ENCODE measurements at regions not wholly inside any gene's neighbourhood (a gene's known extent, or its start where the extent isn't known, plus 50 kb on each side); places are given as distances from the start of the nearest gene placed in this dataset.

DNA sequence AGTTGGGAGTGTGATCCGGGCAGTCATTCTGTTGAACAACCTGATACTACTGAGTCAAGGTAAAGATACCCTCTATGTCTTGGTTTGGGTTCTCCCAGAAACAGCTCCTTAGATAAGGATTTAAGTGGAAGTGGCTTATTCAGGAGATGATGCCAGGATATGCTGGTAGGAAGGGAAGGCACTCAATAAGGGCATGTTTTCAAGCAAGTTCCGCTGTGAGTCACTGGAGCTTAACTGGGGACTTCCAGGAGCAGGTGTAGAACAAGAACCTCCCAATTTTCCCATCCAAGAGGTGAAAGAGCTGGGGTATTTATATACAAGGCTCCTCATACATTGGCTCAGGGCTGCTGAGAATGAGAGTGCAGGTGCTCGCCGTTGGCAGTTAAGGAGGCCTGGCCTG, 218.6 kb downstream of the AKAP7 start:
- Histone ChIP-seq H3K9me3 (no peaks in the 10 kb centered on the region), H3K36me3 (ENCODE audit: low read depth, missing control alignments) (no peaks in the 10 kb centered on the region), H3K27me3 (no peaks in the 10 kb centered on the region), H3K4me3 (no peak overlapping the region), H3K27ac (no peak overlapping the region), H3K4me1 (no peaks in the 10 kb centered on the region)
- TF ChIP-seq, protein P1, sequence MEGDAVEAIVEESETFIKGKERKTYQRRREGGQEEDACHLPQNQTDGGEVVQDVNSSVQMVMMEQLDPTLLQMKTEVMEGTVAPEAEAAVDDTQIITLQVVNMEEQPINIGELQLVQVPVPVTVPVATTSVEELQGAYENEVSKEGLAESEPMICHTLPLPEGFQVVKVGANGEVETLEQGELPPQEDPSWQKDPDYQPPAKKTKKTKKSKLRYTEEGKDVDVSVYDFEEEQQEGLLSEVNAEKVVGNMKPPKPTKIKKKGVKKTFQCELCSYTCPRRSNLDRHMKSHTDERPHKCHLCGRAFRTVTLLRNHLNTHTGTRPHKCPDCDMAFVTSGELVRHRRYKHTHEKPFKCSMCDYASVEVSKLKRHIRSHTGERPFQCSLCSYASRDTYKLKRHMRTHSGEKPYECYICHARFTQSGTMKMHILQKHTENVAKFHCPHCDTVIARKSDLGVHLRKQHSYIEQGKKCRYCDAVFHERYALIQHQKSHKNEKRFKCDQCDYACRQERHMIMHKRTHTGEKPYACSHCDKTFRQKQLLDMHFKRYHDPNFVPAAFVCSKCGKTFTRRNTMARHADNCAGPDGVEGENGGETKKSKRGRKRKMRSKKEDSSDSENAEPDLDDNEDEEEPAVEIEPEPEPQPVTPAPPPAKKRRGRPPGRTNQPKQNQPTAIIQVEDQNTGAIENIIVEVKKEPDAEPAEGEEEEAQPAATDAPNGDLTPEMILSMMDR (IDR thresholded peaks at IDR 0.05): no peak
- TF ChIP-seq POLR2A (IDR thresholded peaks at IDR 0.05): no peak
- WGBS, 2 donors: 95 to 98% methylated on average over 4 of the region's 4 CpGs
- DNase-seq: no peak
- intact Hi-C loops (cut with DNase I; ENCODE audit: low total_unique reads): no loop called here

- H3K4me3 ChIP-seq: no peak overlapping the region
- TF ChIP-seq, protein P1 (IDR thresholded peaks at IDR 0.05): no peak
- H3K4me1 ChIP-seq: no peaks in the 10 kb centered on the region
- 86 to 91% methylated on average over 2 of the region's 2 CpGs for WGBS, 2 donors
- no peak overlapping the region for H3K27ac ChIP-seq
- H3K27me3 ChIP-seq: no peaks in the 10 kb centered on the region
- H3K36me3 ChIP-seq (ENCODE audit: low read depth, missing control alignments): no peaks in the 10 kb centered on the region
- H3K9me3 ChIP-seq: no peaks in the 10 kb centered on the region
- no peak for DNase-seq
- intact Hi-C loops (cut with DNase I; ENCODE audit: low total_unique reads): no loop called here
Observed at GRCh38 chr6:131354356-131354755, 218.7 kb upstream of the ARG1 start.

DNA sequence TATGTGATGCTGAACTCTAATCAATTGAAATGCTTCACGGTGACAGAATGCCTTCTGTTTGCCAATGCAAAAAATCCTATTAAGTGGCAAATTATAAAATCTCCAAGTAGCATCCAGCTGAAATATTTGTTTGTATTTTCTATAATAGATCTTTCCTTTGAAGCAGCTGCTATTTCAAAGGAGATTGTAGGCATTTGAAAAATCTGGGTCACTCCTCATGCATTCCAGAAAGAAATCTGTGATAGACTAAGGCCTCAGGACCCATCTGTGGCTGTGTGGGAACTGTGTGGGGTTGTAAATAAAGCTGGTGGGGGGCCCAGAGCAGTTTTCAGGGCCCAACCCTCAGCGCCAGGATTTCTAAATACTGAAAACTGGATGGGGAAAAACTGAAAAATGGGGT, 216.9 kb upstream of the ARG1 start:
- no peaks in the 10 kb centered on the region for H3K4me1 ChIP-seq
- H3K36me3 ChIP-seq (ENCODE audit: low read depth, missing control alignments): no peaks in the 10 kb centered on the region
- H3K27ac ChIP-seq: no peak overlapping the region
- H3K27me3 ChIP-seq: no peaks in the 10 kb centered on the region
- intact Hi-C loops (cut with DNase I; ENCODE audit: low total_unique reads): no loop called here
- WGBS, 2 donors: 63 to 71% methylated on average over 2 of the region's 2 CpGs
- DNase-seq: no peak
- no peak for TF ChIP-seq POLR2A (IDR thresholded peaks at IDR 0.05)
- TF ChIP-seq, protein P1 (IDR thresholded peaks at IDR 0.05): no peak
- no peaks in the 10 kb centered on the region for H3K9me3 ChIP-seq
- no peak overlapping the region for H3K4me3 ChIP-seq

DNA sequence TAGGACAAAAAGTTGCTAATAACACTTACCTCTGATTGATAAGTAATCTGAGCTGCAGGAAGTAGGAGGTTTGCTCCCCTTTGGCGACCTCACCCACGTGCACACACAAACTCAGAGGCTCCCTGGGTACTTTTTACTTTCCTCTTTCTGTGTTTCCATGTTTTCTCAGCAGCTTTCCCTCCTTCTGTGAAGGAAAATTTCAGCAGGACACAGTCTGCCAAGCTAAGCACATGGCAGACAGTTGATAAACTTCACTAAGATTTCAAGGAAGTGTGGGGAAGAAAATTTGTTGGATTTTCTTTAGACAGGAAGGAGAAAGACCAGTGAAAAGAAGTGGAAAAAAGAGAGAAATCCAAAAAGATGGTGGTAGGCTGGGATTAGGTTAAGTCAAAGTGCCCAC, 215.5 kb upstream of the ARG1 start:
- DNase-seq: no peak

DNA sequence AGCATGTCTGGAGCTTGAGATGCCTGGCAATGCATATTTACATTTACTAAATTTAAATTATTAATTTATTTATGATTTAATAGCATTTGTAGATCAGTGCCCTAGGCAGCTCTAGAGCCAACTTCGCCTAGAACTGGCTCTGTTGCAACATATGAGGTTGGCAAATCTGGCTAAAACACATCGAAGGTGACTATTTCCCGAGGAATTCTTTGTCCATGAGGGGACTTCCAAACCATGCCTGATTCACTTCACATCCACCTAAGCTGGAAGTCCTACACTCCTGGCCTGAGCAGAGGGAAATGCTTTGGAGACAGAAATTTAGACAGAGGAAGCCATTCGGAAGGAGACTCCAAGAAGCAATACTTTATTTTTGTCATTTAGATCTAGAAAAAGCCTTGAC, 211.0 kb upstream of the ARG1 start:
- 94 to 96% methylated on average over 4 of the region's 4 CpGs for WGBS, 2 donors
- Histone ChIP-seq H3K9me3 (no peaks in the 10 kb centered on the region), H3K27me3 (no peaks in the 10 kb centered on the region), H3K4me1 (no peaks in the 10 kb centered on the region), H3K27ac (no peak overlapping the region), H3K4me3 (no peak overlapping the region), H3K36me3 (ENCODE audit: low read depth, missing control alignments) (no peaks in the 10 kb centered on the region)
- intact Hi-C loops (cut with DNase I; ENCODE audit: low total_unique reads): no loop called here
- DNase-seq: no peak
- TF ChIP-seq, protein P1 (IDR thresholded peaks at IDR 0.05): no peak
- no peak for TF ChIP-seq POLR2A (IDR thresholded peaks at IDR 0.05)

More for the DNA sequence above, 215.5 kb upstream of the ARG1 start:
- Histone ChIP-seq H3K4me3 (no peak overlapping the region), H3K36me3 (ENCODE audit: low read depth, missing control alignments) (no peaks in the 10 kb centered on the region), H3K4me1 (no peaks in the 10 kb centered on the region), H3K27ac (no peak overlapping the region), H3K9me3 (no peaks in the 10 kb centered on the region), H3K27me3 (no peaks in the 10 kb centered on the region)
- intact Hi-C loops (cut with DNase I; ENCODE audit: low total_unique reads): no loop called here
- WGBS, 2 donors: 47 to 66% methylated on average over 2 of the region's 2 CpGs
- TF ChIP-seq, protein P1 (IDR thresholded peaks at IDR 0.05): no peak
- no peak for TF ChIP-seq POLR2A (IDR thresholded peaks at IDR 0.05)
